ENCODE measurements at regions not wholly inside any gene's neighbourhood (a gene's known extent, or its start where the extent isn't known, plus 50 kb on each side); places are given as distances from the start of the nearest gene placed in this dataset.

- no peak for DNase-seq (ENCODE audit: low read depth in 2 of 2)
Observed at GRCh38 chr14:104462651-104463630, 116.6 kb upstream of the C14orf180 start.

GRCh38 chr14:104464907-104465306, 114.7 kb upstream of the C14orf180 start:
- no peak for DNase-seq (ENCODE audit: low read depth in 2 of 2)

GRCh38 chr14:104465482-104466390, 113.8 kb upstream of the C14orf180 start:
- no peak for DNase-seq (ENCODE audit: low read depth in 2 of 2)

GRCh38 chr14:104467236-104467635, 112.3 kb upstream of the C14orf180 start:
- no peak for DNase-seq (ENCODE audit: low read depth in 2 of 2)

GRCh38 chr14:104467641-104468040, 111.9 kb upstream of the C14orf180 start:
- DNase-seq (ENCODE audit: low read depth in 2 of 2) = no peak

- no peak for DNase-seq (ENCODE audit: low read depth in 2 of 2)
Observed at GRCh38 chr14:104469591-104469990, 110.0 kb upstream of the C14orf180 start.

- DNase-seq (ENCODE audit: low read depth in 2 of 2) = no peak
Observed at GRCh38 chr14:104470588-104470987, 109.0 kb upstream of the C14orf180 start.

- no peak for DNase-seq (ENCODE audit: low read depth in 2 of 2)
Observed at GRCh38 chr14:104471114-104471513, 108.5 kb upstream of the C14orf180 start.

GRCh38 chr14:104472073-104472472, 107.5 kb upstream of the C14orf180 start:
- DNase-seq (ENCODE audit: low read depth in 2 of 2) = no peak

GRCh38 chr14:104472536-104473243, 106.9 kb upstream of the C14orf180 start:
- no peak for DNase-seq (ENCODE audit: low read depth in 2 of 2)

GRCh38 chr14:104473244-104473565, 106.4 kb upstream of the C14orf180 start:
- DNase-seq (ENCODE audit: low read depth in 2 of 2) = no peak

GRCh38 chr14:104473649-104474494, 105.7 kb upstream of the C14orf180 start:
- DNase-seq (ENCODE audit: low read depth in 2 of 2) = no peak

- DNase-seq (ENCODE audit: low read depth in 2 of 2) = no peak
Observed at GRCh38 chr14:104474495-104475213, 104.9 kb upstream of the C14orf180 start.

- DNase-seq (ENCODE audit: low read depth in 2 of 2) = no peak
Observed at GRCh38 chr14:104475256-104475655, 104.3 kb upstream of the C14orf180 start.

GRCh38 chr14:104475802-104476201, 103.8 kb upstream of the C14orf180 start:
- no peak for DNase-seq (ENCODE audit: low read depth in 2 of 2)

GRCh38 chr14:104476437-104476836, 103.1 kb upstream of the C14orf180 start:
- DNase-seq (ENCODE audit: low read depth in 2 of 2) = no peak

GRCh38 chr14:104477117-104477623, 102.4 kb upstream of the C14orf180 start:
- no peak for DNase-seq (ENCODE audit: low read depth in 2 of 2)

- no peak for DNase-seq (ENCODE audit: low read depth in 2 of 2)
Observed at GRCh38 chr14:104477666-104478380, 101.7 kb upstream of the C14orf180 start.

GRCh38 chr14:104478656-104479055, 100.9 kb upstream of the C14orf180 start:
- no peak for DNase-seq (ENCODE audit: low read depth in 2 of 2)

All from stimulated activated CD4-positive, alpha-beta T cell treated with anti-CD3 and anti-CD28 coated beads, Interleukin-4, amount 100 ng/mL, for 48 hours (primary cell).